HCT116 (cell line): ENCODE measurements at regions not wholly inside any gene's neighbourhood (a gene's known extent, or its start where the extent isn't known, plus 50 kb on each side); places are given as distances from the start of the nearest gene placed in this dataset.

ENCODE experiments used
- ATAC-seq: fragments of 200-7000 bp; cut with Tn5 transposase; 2 replicates; pipeline ENCODE4 v1.9.1; 2020; ENCODE audit warnings: mild to moderate bottlenecking, moderate library complexity
- BruUV-seq: library from RNA; stranded (reverse); fragments of 400-500 nt; replicated peaks from 2 replicates; lab custom pipeline; 2021; lab: Mats Ljungman, UMichigan
- CTCF ChIA-PET: fragments of 300-600 bp; sonication (Branson Sonifier 250); formaldehyde crosslinking; loops from one replicate; lab custom pipeline; 2021; ENCODE audit warnings: antibody characterized with exemption; lab: Charles Lee
- POLR2A ChIA-PET: fragments of 300-600, 350-600 bp; sonication (Branson Sonifier 250); formaldehyde crosslinking; loops from one replicate; lab custom pipeline; 2021; ENCODE audit warnings: antibody characterized with exemption; lab: Charles Lee
- RAD21 ChIA-PET, 2 experiments: fragments of 300-600 bp; sonication (Branson Sonifier 250); formaldehyde crosslinking; loops; one replicate each; lab custom pipeline; 2023; ENCODE audit warnings: low total read pairs in 2 of 2; ENCODE audit not compliant: uncharacterized antibody in 2 of 2, unreplicated experiment in 2 of 2, low non-redundant PET in 1 of 2; lab: Charles Lee
- DNase-seq: peaks from one replicate; pipeline ENCODE4 v3.0.0-alpha.2; 2010; ENCODE audit warnings: low read depth, low spot score
- H2AFZ ChIP-seq: fragments of 200-600 bp; shearing (Covaris generic), sonication (generic); 2 replicates; pipeline ENCODE4 v1.6.1; 2017; ENCODE audit warnings: low read depth, mixed run types, mixed read lengths, antibody characterized with exemption, low read length; ENCODE audit not compliant: poor library complexity, severe bottlenecking
- H3K27ac ChIP-seq: 2 replicates; pipeline ENCODE4 v1.5.1; 2012; ENCODE audit warnings: low read depth, low read length
- H3K27me3 ChIP-seq: fragments of 200-600 bp; sonication (generic); 2 replicates; pipeline ENCODE4 v1.6.1; 2016; ENCODE audit warnings: mixed run types, low read length, mixed read lengths; ENCODE audit not compliant: insufficient read depth
- H3K36me3 ChIP-seq, 2 experiments: fragments of 200-500 bp in 1 of 2; fragments of 200-600 bp in 1 of 2; sonication (Bioruptor generic) in 1 of 2; sonication (generic) in 1 of 2; 2 replicates each; pipeline versions ENCODE4 v1.5.1 to v1.6.1; 2014 to 2016; ENCODE audit warnings: low read length in 2 of 2, inconsistent platforms in 1 of 2, mixed read lengths in 1 of 2, mixed run types in 1 of 2; ENCODE audit not compliant: insufficient read depth in 2 of 2, control insufficient read depth in 1 of 2
- H3K4me1 ChIP-seq, 2 experiments: fragments of 200-600 bp in 1 of 2; sonication (generic) in 1 of 2; 2 replicates each; pipeline versions ENCODE4 v1.5.1 to v1.6.1; 2012 to 2017; ENCODE audit warnings: low read length in 2 of 2, inconsistent platforms in 1 of 2, mild to moderate bottlenecking in 1 of 2, mixed read lengths in 1 of 2, mixed run types in 1 of 2, moderate library complexity in 1 of 2; ENCODE audit not compliant: insufficient read depth in 2 of 2, control insufficient read depth in 1 of 2
- H3K4me2 ChIP-seq: fragments of 200-600 bp; sonication (generic); 2 replicates; pipeline ENCODE4 v1.6.1; 2017; ENCODE audit warnings: mixed run types, low read length, mixed read lengths
- H3K4me3 ChIP-seq, 2 experiments: fragments of 200-600 bp in 1 of 2; sonication (generic) in 1 of 2; replicated peaks in 1 of 2; 2 replicates each; pipeline ENCODE4 v1.5.1; 2011 to 2016; ENCODE audit warnings: low read length in 2 of 2, control low read depth in 1 of 2, low read depth in 1 of 2, mild to moderate bottlenecking in 1 of 2, mixed read lengths in 1 of 2, mixed run types in 1 of 2
- H3K79me2 ChIP-seq: fragments of 200-600 bp; sonication (generic); 2 replicates; pipeline ENCODE4 v1.6.1; 2017; ENCODE audit warnings: mild to moderate bottlenecking, mixed run types, low read length, moderate library complexity, mixed read lengths; ENCODE audit not compliant: insufficient read depth
- H3K9ac ChIP-seq: fragments of 200-600 bp; sonication (generic); 2 replicates; pipeline ENCODE4 v1.6.1; 2016; ENCODE audit warnings: low read length, mixed read lengths
- H3K9me2 ChIP-seq: fragments of 200-600 bp; sonication (generic), shearing (Covaris generic); 2 replicates; pipeline ENCODE4 v1.6.1; 2017; ENCODE audit warnings: mixed run types, mild to moderate bottlenecking, moderate library complexity; ENCODE audit not compliant: insufficient read depth
- H3K9me3 ChIP-seq, 2 experiments: fragments of 200-500 bp in 1 of 2; fragments of 200-600 bp in 1 of 2; sonication (Bioruptor generic) in 1 of 2; sonication (generic) in 1 of 2; 2 replicates each; pipeline ENCODE4 v1.6.1; 2014 to 2017; ENCODE audit warnings: low read length in 2 of 2, mixed read lengths in 2 of 2, inconsistent platforms in 1 of 2, low read depth in 1 of 2, mild to moderate bottlenecking in 1 of 2, mixed run types in 1 of 2, moderate library complexity in 1 of 2; ENCODE audit not compliant: control insufficient read depth in 1 of 2, insufficient read depth in 1 of 2
- H4K20me1 ChIP-seq: fragments of 200-600 bp; sonication (generic), shearing (Covaris generic); 2 replicates; pipeline ENCODE4 v1.6.1; 2017; ENCODE audit warnings: mixed run types, mild to moderate bottlenecking, moderate library complexity; ENCODE audit not compliant: insufficient read depth
- CBX3 ChIP-seq: IDR thresholded peaks from 2 replicates; pipeline ENCODE4 v1.6.1; 2012; ENCODE audit warnings: low read depth
- CEBPB ChIP-seq: IDR thresholded peaks from 2 replicates; pipeline ENCODE4 v1.6.1; 2012; ENCODE audit warnings: low read depth
- CTCF ChIP-seq, 3 experiments: fragments of 200-600 bp in 1 of 3; sonication (generic) in 1 of 3; IDR thresholded peaks in 2 of 3; conservative IDR thresholded peaks in 1 of 3; 2 replicates each; pipeline ENCODE4 v1.5.1; 2012 to 2017; ENCODE audit warnings: low read depth in 2 of 3, low read length in 2 of 3, antibody characterized with exemption in 1 of 3, borderline replicate concordance in 1 of 3, control low read depth in 1 of 3, mild to moderate bottlenecking in 1 of 3, mixed read lengths in 1 of 3, mixed run types in 1 of 3, moderate library complexity in 1 of 3; ENCODE audit not compliant: insufficient read depth in 1 of 3
- EGR1 ChIP-seq: IDR thresholded peaks from 2 replicates; pipeline ENCODE4 v1.6.1; 2012; ENCODE audit warnings: low read depth
- ELF1 ChIP-seq: IDR thresholded peaks from 2 replicates; pipeline ENCODE4 v1.6.1; 2012; ENCODE audit warnings: low read depth, borderline replicate concordance
- EZH2phosphoT487 ChIP-seq: fragments of 200-600 bp; IDR thresholded peaks from 2 replicates; pipeline ENCODE4 v1.6.1; 2018; ENCODE audit warnings: antibody characterized with exemption, borderline replicate concordance
- JUND ChIP-seq: IDR thresholded peaks from 2 replicates; pipeline ENCODE4 v1.6.1; 2012
- POLR2A ChIP-seq: IDR thresholded peaks from 2 replicates; pipeline ENCODE4 v1.7.0; 2011; ENCODE audit warnings: borderline replicate concordance; ENCODE audit not compliant: insufficient read depth, insufficient read length; ENCODE audit errors: extremely low read depth
- POLR2AphosphoS5 ChIP-seq: IDR thresholded peaks from 2 replicates; pipeline ENCODE4 v1.6.1; 2011; ENCODE audit warnings: mild to moderate bottlenecking, low read depth, low read length, moderate library complexity
- RAD21 ChIP-seq: IDR thresholded peaks from 2 replicates; pipeline ENCODE4 v1.6.1; 2012; ENCODE audit warnings: low read depth, mild to moderate bottlenecking
- REST ChIP-seq: IDR thresholded peaks from 2 replicates; pipeline ENCODE4 v1.6.1; 2012; ENCODE audit warnings: low read depth
- SIN3A ChIP-seq: IDR thresholded peaks from 2 replicates; pipeline ENCODE4 v1.6.1; 2012; ENCODE audit warnings: low read depth
- SRF ChIP-seq: IDR thresholded peaks from 2 replicates; pipeline ENCODE4 v1.6.1; 2012; ENCODE audit warnings: low read depth
- TCF7L2 ChIP-seq: IDR thresholded peaks from 2 replicates; pipeline ENCODE4 v1.7.0; 2011; ENCODE audit warnings: borderline replicate concordance, inconsistent platforms; ENCODE audit not compliant: insufficient read depth, insufficient read length; ENCODE audit errors: extremely low read depth
- YY1 ChIP-seq: IDR thresholded peaks from 2 replicates; pipeline ENCODE4 v1.6.1; 2011; ENCODE audit warnings: low read length, low read depth, moderate library complexity, mild to moderate bottlenecking; ENCODE audit not compliant: insufficient replicate concordance; ENCODE audit errors: extremely low read depth
- ZFX ChIP-seq: fragments of 450-650 bp; IDR thresholded peaks from 2 replicates; pipeline ENCODE4 v1.6.1; 2017
- ZNF274 ChIP-seq: fragments of 200-500 bp; sonication (Bioruptor generic); IDR thresholded peaks from 2 replicates; pipeline ENCODE4 v1.6.1; 2014; ENCODE audit warnings: mild to moderate bottlenecking, low read depth, low read length, inconsistent platforms
- intact Hi-C: fragments of 100-400 bp; cut with micrococcal nuclease; formaldehyde crosslinking; loops from 2 replicates; pipeline ENCODE4 v1.10.0; 2022
- TF ChIP-seq, protein P1 (sequence below): IDR thresholded peaks from 2 replicates; pipeline ENCODE4 v1.6.1; 2011; ENCODE audit warnings: mild to moderate bottlenecking, low read length, moderate library complexity; ENCODE audit not compliant: insufficient replicate concordance; ENCODE audit errors: extremely low read depth
- TF ChIP-seq, protein P2 (sequence below): IDR thresholded peaks from 2 replicates; pipeline ENCODE4 v1.6.1; 2012

DNA sequence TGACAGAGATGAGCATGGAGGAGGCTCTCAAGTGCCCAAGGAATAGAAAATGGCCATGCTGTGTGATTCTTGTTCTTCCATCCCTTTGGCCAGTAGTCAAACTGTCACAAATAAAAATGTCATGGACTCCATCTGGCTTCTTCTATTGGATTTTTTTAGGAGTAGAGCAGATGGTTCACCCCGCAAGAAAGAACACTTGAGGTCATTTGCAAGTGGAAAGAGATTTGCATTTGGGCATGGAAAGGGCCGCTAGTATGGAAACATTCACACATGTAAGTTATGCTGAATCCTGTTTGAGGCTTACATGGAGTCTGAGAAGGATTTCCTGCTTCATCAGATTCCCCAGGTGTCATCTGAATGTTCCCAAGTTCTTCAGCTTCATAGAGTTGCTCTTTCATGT, 53.1 kb upstream of the CFAP161 start:
- Histone ChIP-seq H3K9ac (no peak overlapping the region), H3K79me2 (no peaks in the 10 kb centered on the region), H4K20me1 (no peaks in the 10 kb centered on the region), H3K27ac (no peak overlapping the region), H3K4me1 (peaks cover 0 to 3% of the 10 kb centered on the region in 2 experiments; a peak in 1 of 4 replicates), H3K4me3 (no peak overlapping the region), H3K9me2 (no peaks in the 10 kb centered on the region), H3K9me3 (no peaks in the 10 kb centered on the region), H3K4me2 (no peak overlapping the region), H3K36me3 (no peaks in the 10 kb centered on the region), H3K27me3 (no peaks in the 10 kb centered on the region), H2AFZ (no peak overlapping the region)
- intact Hi-C loops, result no loop called here
- DNase-seq (no peak), ATAC-seq (no peak)
- POLR2A ChIA-PET, result no interaction called here
- CTCF ChIA-PET, result no interaction called here
- no peak for TF ChIP-seq EZH2phosphoT487
- TF ChIP-seq RAD21, result no peak
- TF ChIP-seq SIN3A, result no peak
- no peak for TF ChIP-seq JUND
- TF ChIP-seq CTCF (IDR thresholded peaks at IDR 0.05 in 2 of 3, conservative IDR thresholded peaks at IDR 0.05 in 1 of 3; ENCODE audit: borderline replicate concordance in 1 of 3, insufficient read depth in 1 of 3, low read depth in 2 of 3, low read length in 2 of 3), result no peak
- TF ChIP-seq YY1, result no peak
- TF ChIP-seq POLR2A, result no peak
- TF ChIP-seq, protein P1, sequence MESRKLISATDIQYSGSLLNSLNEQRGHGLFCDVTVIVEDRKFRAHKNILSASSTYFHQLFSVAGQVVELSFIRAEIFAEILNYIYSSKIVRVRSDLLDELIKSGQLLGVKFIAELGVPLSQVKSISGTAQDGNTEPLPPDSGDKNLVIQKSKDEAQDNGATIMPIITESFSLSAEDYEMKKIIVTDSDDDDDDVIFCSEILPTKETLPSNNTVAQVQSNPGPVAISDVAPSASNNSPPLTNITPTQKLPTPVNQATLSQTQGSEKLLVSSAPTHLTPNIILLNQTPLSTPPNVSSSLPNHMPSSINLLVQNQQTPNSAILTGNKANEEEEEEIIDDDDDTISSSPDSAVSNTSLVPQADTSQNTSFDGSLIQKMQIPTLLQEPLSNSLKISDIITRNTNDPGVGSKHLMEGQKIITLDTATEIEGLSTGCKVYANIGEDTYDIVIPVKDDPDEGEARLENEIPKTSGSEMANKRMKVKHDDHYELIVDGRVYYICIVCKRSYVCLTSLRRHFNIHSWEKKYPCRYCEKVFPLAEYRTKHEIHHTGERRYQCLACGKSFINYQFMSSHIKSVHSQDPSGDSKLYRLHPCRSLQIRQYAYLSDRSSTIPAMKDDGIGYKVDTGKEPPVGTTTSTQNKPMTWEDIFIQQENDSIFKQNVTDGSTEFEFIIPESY, result no peak
- no peak for TF ChIP-seq EGR1
- TF ChIP-seq ZFX, result no peak
- no peak for TF ChIP-seq SRF
- no peak for TF ChIP-seq CBX3
- no peak for TF ChIP-seq TCF7L2
- no peak for TF ChIP-seq CEBPB
- TF ChIP-seq REST, result no peak
- no peak for TF ChIP-seq ELF1
- TF ChIP-seq, protein P2, sequence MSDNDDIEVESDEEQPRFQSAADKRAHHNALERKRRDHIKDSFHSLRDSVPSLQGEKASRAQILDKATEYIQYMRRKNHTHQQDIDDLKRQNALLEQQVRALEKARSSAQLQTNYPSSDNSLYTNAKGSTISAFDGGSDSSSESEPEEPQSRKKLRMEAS, result no peak
- no peak for TF ChIP-seq POLR2AphosphoS5
- no peak for TF ChIP-seq ZNF274
- RAD21 ChIA-PET, result no interaction called here
- BruUV-seq, result no TSS peak
